ENCODE measurements at regions not wholly inside any gene's neighbourhood (a gene's known extent, or its start where the extent isn't known, plus 50 kb on each side); places are given as distances from the start of the nearest gene placed in this dataset.

DNA sequence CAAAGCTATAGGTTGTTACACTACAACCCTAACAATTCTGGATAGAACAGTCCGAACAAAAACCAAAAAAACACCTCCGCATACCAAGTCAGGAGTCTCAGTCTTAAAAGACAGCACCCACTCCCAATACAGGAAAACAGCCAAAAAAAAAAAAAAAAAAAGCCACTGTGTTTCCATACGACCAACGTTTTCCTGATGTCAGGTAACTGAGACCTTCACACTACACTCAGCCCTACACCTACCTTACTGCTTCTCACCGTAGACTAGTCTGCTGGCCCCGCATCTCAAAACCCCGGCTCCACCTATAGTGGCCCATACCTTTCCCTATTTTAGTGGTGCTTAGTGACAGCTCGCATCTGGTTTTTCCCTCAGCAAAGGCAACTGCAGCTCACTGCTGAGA lies 339.5 kb upstream of the ADAMTS9 start:
- no peak for DNase-seq (ENCODE audit: low read depth)
- TF ChIP-seq, protein P1, sequence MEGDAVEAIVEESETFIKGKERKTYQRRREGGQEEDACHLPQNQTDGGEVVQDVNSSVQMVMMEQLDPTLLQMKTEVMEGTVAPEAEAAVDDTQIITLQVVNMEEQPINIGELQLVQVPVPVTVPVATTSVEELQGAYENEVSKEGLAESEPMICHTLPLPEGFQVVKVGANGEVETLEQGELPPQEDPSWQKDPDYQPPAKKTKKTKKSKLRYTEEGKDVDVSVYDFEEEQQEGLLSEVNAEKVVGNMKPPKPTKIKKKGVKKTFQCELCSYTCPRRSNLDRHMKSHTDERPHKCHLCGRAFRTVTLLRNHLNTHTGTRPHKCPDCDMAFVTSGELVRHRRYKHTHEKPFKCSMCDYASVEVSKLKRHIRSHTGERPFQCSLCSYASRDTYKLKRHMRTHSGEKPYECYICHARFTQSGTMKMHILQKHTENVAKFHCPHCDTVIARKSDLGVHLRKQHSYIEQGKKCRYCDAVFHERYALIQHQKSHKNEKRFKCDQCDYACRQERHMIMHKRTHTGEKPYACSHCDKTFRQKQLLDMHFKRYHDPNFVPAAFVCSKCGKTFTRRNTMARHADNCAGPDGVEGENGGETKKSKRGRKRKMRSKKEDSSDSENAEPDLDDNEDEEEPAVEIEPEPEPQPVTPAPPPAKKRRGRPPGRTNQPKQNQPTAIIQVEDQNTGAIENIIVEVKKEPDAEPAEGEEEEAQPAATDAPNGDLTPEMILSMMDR (conservative IDR thresholded peaks at IDR 0.05; ENCODE audit: low read length), result no peak
- no peak overlapping the region for H3K4me3 ChIP-seq (ENCODE audit: low read length)

DNA sequence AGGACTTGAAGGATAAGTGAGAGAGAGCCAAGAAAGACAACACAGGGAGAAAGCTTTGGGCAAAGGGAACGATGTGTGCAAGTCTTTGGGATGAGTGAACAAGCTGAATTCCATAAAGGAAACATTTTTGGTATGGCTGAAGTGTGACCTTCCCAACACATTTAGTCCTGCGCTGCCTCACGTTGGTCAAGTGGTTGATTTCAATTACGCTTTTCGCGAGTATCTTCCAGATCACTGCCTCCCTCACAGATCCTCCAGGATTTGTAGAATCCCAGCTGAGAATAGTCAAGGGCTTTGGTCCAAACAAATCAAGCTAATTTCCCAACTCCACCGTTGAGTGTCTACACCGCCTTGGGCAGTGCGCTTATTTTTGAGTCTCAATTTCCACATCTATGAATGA lies 338.4 kb upstream of the ADAMTS9 start:
- H3K4me3 ChIP-seq (ENCODE audit: low read length), result no peak overlapping the region
- TF ChIP-seq, protein P1 (conservative IDR thresholded peaks at IDR 0.05; ENCODE audit: low read length), result no peak; the same call in 1 of the 2 replicates
- DNase-seq (ENCODE audit: low read depth), result no peak

DNA sequence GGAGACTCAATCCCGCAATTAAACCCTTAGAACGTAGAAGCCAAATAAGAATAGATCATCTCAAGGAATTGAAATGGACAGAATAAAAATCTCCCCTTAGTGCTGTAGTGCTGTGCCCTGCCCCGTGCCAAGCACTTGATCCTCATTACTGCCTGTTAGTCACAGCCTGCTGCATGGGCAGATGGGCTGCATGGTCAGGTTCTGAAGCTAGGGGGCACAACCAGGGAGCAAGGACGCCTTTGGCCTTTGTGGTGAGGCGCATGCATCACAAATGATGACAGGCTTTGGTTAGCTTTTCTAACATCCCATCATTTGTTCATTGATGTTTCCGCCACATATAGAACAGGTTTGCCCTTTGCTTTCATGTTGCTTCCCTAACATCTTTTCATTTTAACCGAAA lies 336.3 kb upstream of the ADAMTS9 start:
- TF ChIP-seq, protein P1 (conservative IDR thresholded peaks at IDR 0.05; ENCODE audit: low read length), result no peak

DNA sequence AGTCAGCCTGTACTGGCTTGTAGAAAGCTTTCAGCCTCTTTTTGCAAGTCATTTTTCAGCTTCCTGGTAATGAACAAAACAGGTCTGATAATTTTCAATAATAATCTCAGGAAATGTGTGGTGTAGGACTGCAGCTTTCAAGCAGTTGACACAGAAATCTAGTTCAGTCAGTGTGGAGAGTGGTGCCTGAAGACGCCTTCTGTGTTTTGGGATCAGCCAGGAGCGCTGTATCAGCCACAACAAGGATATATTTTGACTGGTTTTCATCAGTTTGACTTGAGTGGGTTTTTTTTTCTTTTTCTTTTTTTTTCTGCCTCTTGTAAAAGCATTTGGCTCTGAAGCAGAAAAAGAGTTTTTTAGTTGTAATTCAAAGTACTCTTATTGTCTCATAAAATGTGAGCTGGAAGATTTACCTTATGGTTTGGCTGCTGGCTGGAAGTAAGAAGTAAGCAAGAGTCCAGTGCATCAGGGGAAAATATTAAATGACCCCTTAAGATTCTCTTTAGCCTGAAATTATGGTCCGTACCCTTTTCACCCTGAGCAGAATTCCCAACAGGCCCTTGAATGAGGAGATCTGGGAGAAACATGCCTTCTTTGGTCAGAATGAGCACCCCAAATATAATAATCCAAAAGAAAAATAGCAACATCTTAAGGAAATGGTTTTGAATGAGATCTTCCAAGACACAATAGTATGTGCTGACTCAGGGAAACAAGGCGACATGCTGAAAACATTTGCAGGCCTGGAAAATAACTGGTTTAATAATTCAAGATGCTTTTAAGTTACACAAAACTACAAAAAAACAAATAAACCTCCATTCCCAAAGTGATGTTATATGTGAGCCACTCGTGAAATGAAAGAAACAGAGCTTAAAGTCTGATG lies 332.7 kb upstream of the ADAMTS9 start:
- DNase-seq (ENCODE audit: low read depth), result no peak
- H3K4me3 ChIP-seq (ENCODE audit: low read length), result no peak overlapping the region
- TF ChIP-seq, protein P1 (conservative IDR thresholded peaks at IDR 0.05; ENCODE audit: low read length), result no peak

More for the DNA sequence above, 336.3 kb upstream of the ADAMTS9 start:
- no peak for DNase-seq (ENCODE audit: low read depth)
- no peak overlapping the region for H3K4me3 ChIP-seq (ENCODE audit: low read length)

DNA sequence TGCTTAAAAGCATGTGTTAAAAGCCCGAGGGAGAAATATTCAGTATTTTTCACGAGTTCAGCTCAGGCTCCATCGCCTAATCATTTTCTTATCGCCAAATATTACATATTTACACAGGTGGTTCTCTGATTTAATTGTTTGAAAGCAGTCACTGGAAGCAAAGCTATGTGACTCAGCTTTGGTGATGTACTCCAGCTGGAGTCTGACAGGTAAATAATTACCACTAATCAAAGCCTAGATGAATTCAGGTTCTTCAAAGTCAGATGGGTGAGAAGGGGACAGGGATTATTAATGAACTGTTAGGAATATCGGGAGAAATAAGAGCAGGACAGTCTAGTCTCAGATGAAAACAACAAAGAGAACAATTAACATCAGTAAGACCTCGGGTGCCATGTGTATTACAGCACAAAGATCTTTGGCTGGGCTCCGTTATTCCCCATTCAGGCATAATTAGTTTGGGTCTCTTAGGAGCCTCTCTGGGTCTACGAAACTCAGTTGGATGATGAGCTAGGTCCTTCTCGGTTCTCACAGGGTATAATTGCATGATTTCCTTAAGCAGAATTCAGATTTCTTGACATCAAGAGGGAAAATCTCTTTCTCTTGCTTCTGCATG lies 331.7 kb upstream of the ADAMTS9 start:
- DNase-seq (ENCODE audit: low read depth), result no peak
- TF ChIP-seq, protein P1 (conservative IDR thresholded peaks at IDR 0.05; ENCODE audit: low read length), result no peak
- no peak overlapping the region for H3K4me3 ChIP-seq (ENCODE audit: low read length)

DNA sequence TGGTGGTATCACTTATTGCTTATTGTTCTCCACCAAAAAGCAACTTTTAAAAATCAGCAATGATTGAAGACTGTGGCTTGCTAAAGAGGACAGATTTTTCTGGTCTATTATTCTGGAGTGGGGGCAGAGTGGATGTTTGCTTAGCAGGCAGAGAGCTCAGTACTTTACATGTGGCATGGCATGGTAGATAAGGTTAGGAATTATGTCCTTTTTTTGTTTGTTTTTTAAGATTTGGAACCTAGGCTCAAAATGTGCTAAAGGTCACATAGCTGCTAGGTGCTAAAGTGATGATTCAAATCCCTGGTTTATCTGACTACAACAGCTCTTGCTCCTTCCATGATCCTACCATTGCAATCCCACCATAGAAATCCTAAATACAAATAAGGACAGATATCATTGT lies 331.0 kb upstream of the ADAMTS9 start:
- TF ChIP-seq, protein P1 (conservative IDR thresholded peaks at IDR 0.05; ENCODE audit: low read length), result no peak
- no peak for DNase-seq (ENCODE audit: low read depth)
- H3K4me3 ChIP-seq (ENCODE audit: low read length), result no peak overlapping the region

DNA sequence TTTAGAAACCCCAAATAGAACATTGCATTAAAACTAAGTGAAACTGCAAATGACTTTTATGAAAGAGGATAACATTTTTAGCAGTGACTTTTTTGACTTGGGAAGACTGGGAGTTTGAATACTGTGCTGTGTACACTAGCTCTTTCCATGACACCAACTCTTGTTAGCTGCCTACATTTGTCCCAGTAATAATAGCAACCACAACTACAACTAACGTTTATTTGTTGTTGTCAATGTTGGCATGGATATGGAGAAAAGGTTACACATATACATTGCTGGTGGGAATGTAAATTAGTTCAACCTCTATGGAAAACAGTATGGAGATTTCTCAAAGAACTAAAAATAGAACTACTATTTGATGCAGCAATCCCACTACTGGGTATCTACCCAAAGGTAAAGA lies 329.6 kb upstream of the ADAMTS9 start:
- no peak overlapping the region for H3K4me3 ChIP-seq (ENCODE audit: low read length)

More for the DNA sequence above, 329.6 kb upstream of the ADAMTS9 start:
- no peak for DNase-seq (ENCODE audit: low read depth)
- TF ChIP-seq, protein P1 (conservative IDR thresholded peaks at IDR 0.05; ENCODE audit: low read length), result no peak

All from AG10803 (cell line).